Esophagus muscularis mucosa (tissue), 4 donors: ENCODE measurements at regions not wholly inside any gene's neighbourhood (a gene's known extent, or its start where the extent isn't known, plus 50 kb on each side); places are given as distances from the start of the nearest gene placed in this dataset.

Source experiments
- CTCF ChIP-seq, 3 experiments: fragments of 200-600 bp in 2 of 3; fragments of 450-650 bp in 1 of 3; sonication (generic) in 2 of 3; IDR thresholded peaks; one replicate each; pipeline ENCODE4 v1.5.1; 2017 to 2019; ENCODE audit warnings: antibody characterized with exemption in 3 of 3, mild to moderate bottlenecking in 2 of 3, moderate library complexity in 1 of 3
- EP300 ChIP-seq: sonication (generic); formaldehyde crosslinking; IDR thresholded peaks from one replicate; pipeline ENCODE4 v1.6.1; 2017; ENCODE audit warnings: antibody characterized with exemption
- POLR2A ChIP-seq: fragments of 450-650 bp; IDR thresholded peaks from one replicate; pipeline ENCODE4 v1.6.1; 2017; ENCODE audit warnings: antibody characterized with exemption, moderate library complexity, mild to moderate bottlenecking, low read depth
- POLR2AphosphoS5 ChIP-seq, 2 donors: sonication (generic); formaldehyde crosslinking; IDR thresholded peaks; one replicate each; pipeline ENCODE4 v1.6.1; 2017; ENCODE audit warnings: antibody characterized with exemption in 2 of 2

- TF ChIP-seq EP300 (no peak), CTCF (IDR thresholded peaks at IDR 0.05) (no peak), POLR2A (no peak), POLR2AphosphoS5 (IDR thresholded peaks at IDR 0.05) (no peak)
Observed at GRCh38 chr10:52679117-52679516, 93.5 kb downstream of the MBL2 start.
